Esophagus muscularis mucosa (tissue), 4 donors: ENCODE measurements at regions not wholly inside any gene's neighbourhood (a gene's known extent, or its start where the extent isn't known, plus 50 kb on each side); places are given as distances from the start of the nearest gene placed in this dataset.

Source experiments
- DNase-seq: peaks from one replicate; pipeline ENCODE4 v3.0.0-alpha.2; 2017; ENCODE audit errors: extremely low spot score
- H3K27ac ChIP-seq, 4 donors: fragments of 200-600 bp; sonication (generic); replicated peaks in 1 of 4; 1 replicate in 3 of 4; 2 replicates in 1 of 4; pipeline ENCODE4 v1.5.1; 2016 to 2019; ENCODE audit warnings: mild to moderate bottlenecking in 1 of 4
- H3K27me3 ChIP-seq, 4 donors: fragments of 200-600 bp; sonication (generic); one replicate each; pipeline versions ENCODE4 v1.5.1 to v1.6.0; 2016 to 2019
- H3K36me3 ChIP-seq, 4 donors: fragments of 200-600 bp; sonication (generic); one replicate each; pipeline ENCODE4 v1.5.1; 2016 to 2019
- H3K4me1 ChIP-seq, 4 donors: fragments of 200-600 bp; sonication (generic); one replicate each; pipeline ENCODE4 v1.5.1; 2016 to 2019
- H3K4me3 ChIP-seq, 4 donors: fragments of 200-600 bp; sonication (generic); 1 replicate in 2 of 4; 2 replicates in 2 of 4; pipeline ENCODE4 v1.5.1; 2016 to 2019; ENCODE audit warnings: mild to moderate bottlenecking in 4 of 4, moderate library complexity in 1 of 4
- H3K9me3 ChIP-seq, 4 donors: fragments of 200-600 bp; sonication (generic); 1 replicate in 3 of 4; 2 replicates in 1 of 4; pipeline ENCODE4 v1.5.1; 2016 to 2019
- EP300 ChIP-seq: sonication (generic); formaldehyde crosslinking; IDR thresholded peaks from one replicate; pipeline ENCODE4 v1.6.1; 2017; ENCODE audit warnings: antibody characterized with exemption
- POLR2A ChIP-seq: fragments of 450-650 bp; IDR thresholded peaks from one replicate; pipeline ENCODE4 v1.6.1; 2017; ENCODE audit warnings: antibody characterized with exemption, moderate library complexity, mild to moderate bottlenecking, low read depth
- POLR2AphosphoS5 ChIP-seq, 2 donors: sonication (generic); formaldehyde crosslinking; IDR thresholded peaks; one replicate each; pipeline ENCODE4 v1.6.1; 2017; ENCODE audit warnings: antibody characterized with exemption in 2 of 2
- WGBS: methylation state at CpG from one replicate; pipeline ENCODE4 v1.1.5; 2018; 5-methylcytosine and 5-hydroxymethylcytosine counted together
- intact Hi-C: fragments of 100-400 bp; cut with DNase I; formaldehyde crosslinking; loops from one replicate; pipeline ENCODE4 v1.15.1; 2023
- TF ChIP-seq, protein P1 (sequence below), 3 experiments: fragments of 200-600 bp in 2 of 3; fragments of 450-650 bp in 1 of 3; sonication (generic) in 2 of 3; IDR thresholded peaks; one replicate each; pipeline ENCODE4 v1.5.1; 2017 to 2019; ENCODE audit warnings: antibody characterized with exemption in 3 of 3, mild to moderate bottlenecking in 2 of 3, moderate library complexity in 1 of 3

DNA sequence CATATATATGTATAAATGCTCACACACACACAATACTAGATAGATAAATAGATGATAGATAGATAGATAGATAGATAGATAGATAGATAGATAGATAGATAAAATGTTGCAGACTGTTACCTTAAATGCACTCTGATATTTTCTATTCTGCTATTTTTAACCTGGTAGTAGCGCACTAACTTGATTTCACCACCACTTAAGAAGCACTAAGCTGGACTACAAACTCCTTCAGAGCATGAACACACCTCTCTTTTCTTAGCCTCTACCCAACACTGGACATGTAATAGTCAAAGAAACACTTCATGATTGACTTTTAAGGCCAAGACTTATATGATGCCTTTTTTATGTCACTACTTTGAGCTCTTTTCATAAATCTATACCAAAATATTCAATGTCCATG lies 304.6 kb upstream of the UBE2E2 start:
- TF ChIP-seq POLR2A (no peak), EP300 (no peak), POLR2AphosphoS5 (IDR thresholded peaks at IDR 0.05) (no peak)
- TF ChIP-seq, protein P1, sequence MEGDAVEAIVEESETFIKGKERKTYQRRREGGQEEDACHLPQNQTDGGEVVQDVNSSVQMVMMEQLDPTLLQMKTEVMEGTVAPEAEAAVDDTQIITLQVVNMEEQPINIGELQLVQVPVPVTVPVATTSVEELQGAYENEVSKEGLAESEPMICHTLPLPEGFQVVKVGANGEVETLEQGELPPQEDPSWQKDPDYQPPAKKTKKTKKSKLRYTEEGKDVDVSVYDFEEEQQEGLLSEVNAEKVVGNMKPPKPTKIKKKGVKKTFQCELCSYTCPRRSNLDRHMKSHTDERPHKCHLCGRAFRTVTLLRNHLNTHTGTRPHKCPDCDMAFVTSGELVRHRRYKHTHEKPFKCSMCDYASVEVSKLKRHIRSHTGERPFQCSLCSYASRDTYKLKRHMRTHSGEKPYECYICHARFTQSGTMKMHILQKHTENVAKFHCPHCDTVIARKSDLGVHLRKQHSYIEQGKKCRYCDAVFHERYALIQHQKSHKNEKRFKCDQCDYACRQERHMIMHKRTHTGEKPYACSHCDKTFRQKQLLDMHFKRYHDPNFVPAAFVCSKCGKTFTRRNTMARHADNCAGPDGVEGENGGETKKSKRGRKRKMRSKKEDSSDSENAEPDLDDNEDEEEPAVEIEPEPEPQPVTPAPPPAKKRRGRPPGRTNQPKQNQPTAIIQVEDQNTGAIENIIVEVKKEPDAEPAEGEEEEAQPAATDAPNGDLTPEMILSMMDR (IDR thresholded peaks at IDR 0.05), result no peak
- Histone ChIP-seq H3K4me3 (no peak overlapping the region), H3K4me1 (peaks cover 0 to 21% (median 12%) of the 10 kb centered on the region in 4 donors), H3K36me3 (no peaks in the 10 kb centered on the region), H3K27ac (no peak overlapping the region), H3K27me3 (no peaks in the 10 kb centered on the region), H3K9me3 (peaks cover 0 to 3% (median 0%) of the 10 kb centered on the region in 4 donors)
- WGBS, result 82% methylated on average over 1 of the region's 1 CpG
- no peak for DNase-seq
- intact Hi-C loops, result loop anchor here (10.0 kb wide), 1 partner anchor 724 kb away; no protein-coding TSS in a partner anchor

DNA sequence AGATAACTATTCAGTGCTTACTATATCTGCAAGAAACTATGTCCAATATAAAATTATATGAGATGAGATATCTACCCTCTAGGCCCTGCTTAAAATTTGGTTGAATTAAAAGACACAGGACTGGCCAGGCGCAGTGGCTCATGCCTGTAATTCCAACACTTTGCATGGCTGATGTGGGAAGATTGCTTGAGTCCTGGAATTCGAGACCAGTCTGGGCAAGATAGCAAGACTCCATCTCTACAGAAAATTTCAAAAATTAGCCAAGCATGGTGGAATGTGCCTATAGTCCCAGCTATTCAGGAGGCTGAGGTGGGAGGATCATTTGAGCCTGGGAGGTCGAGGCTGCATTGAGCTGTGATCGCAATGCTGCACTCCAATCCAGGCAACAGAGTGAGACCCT lies 303.7 kb upstream of the UBE2E2 start:
- TF ChIP-seq EP300 (no peak), POLR2A (no peak), POLR2AphosphoS5 (IDR thresholded peaks at IDR 0.05) (no peak)
- TF ChIP-seq, protein P1 (IDR thresholded peaks at IDR 0.05), result no peak
- H3K27me3 ChIP-seq, result no peaks in the 10 kb centered on the region
- H3K9me3 ChIP-seq, result peaks cover 0 to 3% (median 0%) of the 10 kb centered on the region in 4 donors
- H3K4me3 ChIP-seq, result no peak overlapping the region
- intact Hi-C loops, result loop anchor here (10.0 kb wide), 1 partner anchor 725 kb away; no protein-coding TSS in a partner anchor
- H3K27ac ChIP-seq, result no peak overlapping the region
- peaks cover 0 to 13% (median 5%) of the 10 kb centered on the region in 4 donors for H3K4me1 ChIP-seq
- WGBS, result 97% methylated on average over 4 of the region's 4 CpGs
- DNase-seq, result no peak
- H3K36me3 ChIP-seq, result no peaks in the 10 kb centered on the region

DNA sequence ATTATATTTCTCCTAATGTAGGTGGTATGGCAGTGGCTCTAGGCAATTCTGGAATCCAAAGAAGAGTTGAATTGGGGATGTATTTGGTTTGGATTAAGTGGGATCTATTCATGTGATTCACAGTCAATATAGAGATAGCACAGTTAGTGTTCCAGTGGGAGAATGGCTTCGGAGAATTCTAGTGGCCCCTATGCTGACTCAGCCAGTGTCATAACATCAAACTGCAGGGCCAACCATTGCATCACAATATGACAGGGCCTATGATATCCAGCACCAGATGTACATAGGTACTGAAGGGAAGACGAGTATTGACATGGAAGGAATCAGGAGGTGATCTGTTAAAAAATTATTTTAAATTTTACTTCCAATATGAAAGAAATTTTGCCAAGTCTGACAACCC lies 302.8 kb upstream of the UBE2E2 start:
- WGBS, result 92% methylated on average over 2 of the region's 2 CpGs
- no peaks in the 10 kb centered on the region for H3K27me3 ChIP-seq
- no peak overlapping the region for H3K4me3 ChIP-seq
- H3K36me3 ChIP-seq, result no peaks in the 10 kb centered on the region
- H3K27ac ChIP-seq, result no peak overlapping the region
- H3K9me3 ChIP-seq, result peaks cover 0 to 3% (median 0%) of the 10 kb centered on the region in 4 donors
- no peak for DNase-seq
- no peak for TF ChIP-seq POLR2AphosphoS5 (IDR thresholded peaks at IDR 0.05)
- no peak for TF ChIP-seq POLR2A
- TF ChIP-seq, protein P1 (IDR thresholded peaks at IDR 0.05), result no peak
- TF ChIP-seq EP300, result no peak
- H3K4me1 ChIP-seq, result peaks cover 0 to 13% (median 5%) of the 10 kb centered on the region in 4 donors
- intact Hi-C loops, result loop anchor here (10.0 kb wide), 1 partner anchor 335 kb away; no protein-coding TSS in a partner anchor

DNA sequence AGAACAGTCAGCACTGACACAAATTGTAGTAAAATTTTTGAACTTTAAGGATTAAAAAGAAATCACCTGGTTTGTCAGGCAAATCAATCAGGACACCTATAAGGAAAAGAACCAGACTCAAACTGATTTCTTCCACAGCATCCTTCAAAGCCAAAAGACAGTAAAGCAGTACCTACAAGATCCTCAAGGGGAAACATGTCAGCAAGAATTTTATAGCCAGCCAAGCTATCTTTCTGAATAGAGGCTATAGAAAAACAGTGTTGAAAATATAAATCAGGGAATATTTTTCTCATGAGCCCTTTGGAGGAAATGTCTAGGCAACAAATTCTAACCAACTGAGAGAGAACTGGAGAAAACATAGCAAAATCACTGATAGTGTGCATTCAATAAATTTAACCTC lies 301.4 kb upstream of the UBE2E2 start:
- H3K4me3 ChIP-seq, result no peak overlapping the region
- intact Hi-C loops, result loop anchor here (10.0 kb wide), 1 partner anchor 337 kb away; no protein-coding TSS in a partner anchor
- no peaks in the 10 kb centered on the region for H3K27me3 ChIP-seq
- peaks cover 0 to 13% (median 5%) of the 10 kb centered on the region in 4 donors for H3K4me1 ChIP-seq
- TF ChIP-seq EP300 (no peak), POLR2AphosphoS5 (IDR thresholded peaks at IDR 0.05) (no peak), POLR2A (no peak)
- TF ChIP-seq, protein P1 (IDR thresholded peaks at IDR 0.05), result no peak
- H3K9me3 ChIP-seq, result peaks cover 0 to 3% (median 0%) of the 10 kb centered on the region in 4 donors
- no peak overlapping the region for H3K27ac ChIP-seq
- no peaks in the 10 kb centered on the region for H3K36me3 ChIP-seq
- no peak for DNase-seq
